HG02678 (cell line): ENCODE measurements at regions not wholly inside any gene's neighbourhood (a gene's known extent, or its start where the extent isn't known, plus 50 kb on each side); places are given as distances from the start of the nearest gene placed in this dataset.
A peak's percentile ranks its signal among the peaks of the same experiment; 100 is the strongest.

ENCODE experiments used
- ATAC-seq: cut with Tn5 transposase; IDR thresholded peaks from one replicate; pipeline ENCODE4 v1.9.1; 2021; ENCODE audit warnings: mild to moderate bottlenecking, moderate library complexity; ENCODE audit not compliant: unreplicated experiment

GRCh38 chr5:111914966-111915636, 158.1 kb upstream of the NREP start:
- ATAC-seq, result no peak

GRCh38 chr5:111902436-111902835, 145.4 kb upstream of the NREP start:
- ATAC-seq, result no peak

- no peak for ATAC-seq
These were observed 144.3 kb upstream of the NREP start for GRCh38 chr5:111901296-111901695.

- no peak for ATAC-seq
These were observed 136.0 kb upstream of the NREP start for GRCh38 chr5:111892949-111893348.

- no peak for ATAC-seq
These were observed 130.7 kb upstream of the NREP start for GRCh38 chr5:111887706-111888105.

- no peak for ATAC-seq
These were observed 112.7 kb upstream of the NREP start for GRCh38 chr5:111869681-111870080.

GRCh38 chr5:111865356-111865755, 108.4 kb upstream of the NREP start:
- no peak for ATAC-seq

- no peak for ATAC-seq
These were observed 106.8 kb upstream of the NREP start for GRCh38 chr5:111863801-111864200.

GRCh38 chr5:111859533-111860270, 102.7 kb upstream of the NREP start:
- ATAC-seq, result no peak

- no peak for ATAC-seq
These were observed 102.0 kb upstream of the NREP start for GRCh38 chr5:111859031-111859430.

- no peak for ATAC-seq
These were observed 100.6 kb upstream of the NREP start for GRCh38 chr5:111857623-111858022.

GRCh38 chr5:111856876-111857466, 100.0 kb upstream of the NREP start:
- ATAC-seq, result no peak

- no peak for ATAC-seq
These were observed 98.4 kb upstream of the NREP start for GRCh38 chr5:111855356-111855755.

- peak; percentile 12 for ATAC-seq
These were observed 97.2 kb upstream of the NREP start for GRCh38 chr5:111854186-111854585.

GRCh38 chr5:111853748-111854147, 96.8 kb upstream of the NREP start:
- ATAC-seq, result peak; percentile 81

GRCh38 chr5:111851631-111852548, 94.9 kb upstream of the NREP start:
- ATAC-seq, result no peak

- ATAC-seq, result no peak
These were observed 91.5 kb upstream of the NREP start for GRCh38 chr5:111848476-111848875.

GRCh38 chr5:111847052-111847925, 90.3 kb upstream of the NREP start:
- no peak for ATAC-seq

GRCh38 chr5:111840036-111840674, 83.2 kb upstream of the NREP start:
- ATAC-seq, result no peak

GRCh38 chr5:111839438-111839837, 82.4 kb upstream of the NREP start:
- no peak for ATAC-seq
